Right atrium auricular region (tissue), 2 donors: ENCODE measurements at regions not wholly inside any gene's neighbourhood (a gene's known extent, or its start where the extent isn't known, plus 50 kb on each side); places are given as distances from the start of the nearest gene placed in this dataset.

Experiments
- DNase-seq: peaks from one replicate; pipeline ENCODE4 v3.0.0-alpha.2; 2019; ENCODE audit warnings: low spot score
- H3K27ac ChIP-seq, 2 donors: fragments of 200-600 bp; sonication (generic); 1 replicate in 1 of 2; 2 replicates in 1 of 2; pipeline ENCODE4 v1.5.1; 2016 to 2019
- H3K27me3 ChIP-seq, 2 donors: fragments of 200-600 bp; sonication (generic); one replicate each; pipeline versions ENCODE4 v1.5.1 to v1.6.0; 2017 to 2019
- H3K36me3 ChIP-seq: fragments of 200-600 bp; sonication (generic); one replicate; pipeline ENCODE4 v1.5.1; 2016
- H3K4me1 ChIP-seq, 2 donors: fragments of 200-600 bp; sonication (generic); one replicate each; pipeline versions ENCODE4 v1.5.1 to v1.6.0; 2017 to 2019
- H3K4me3 ChIP-seq, 2 donors: fragments of 200-600 bp; sonication (generic); 1 replicate in 1 of 2; 2 replicates in 1 of 2; pipeline ENCODE4 v1.5.1; 2017 to 2019; ENCODE audit warnings: mild to moderate bottlenecking in 1 of 2, moderate library complexity in 1 of 2
- H3K9me3 ChIP-seq, 2 donors: fragments of 200-600 bp; sonication (generic); one replicate each; pipeline ENCODE4 v1.5.1; 2019
- TF ChIP-seq, protein P1 (sequence below), 2 donors: fragments of 200-600 bp; sonication (generic); IDR thresholded peaks; one replicate each; pipeline ENCODE4 v1.5.1; 2019; ENCODE audit warnings: antibody characterized with exemption in 2 of 2

- H3K4me3 ChIP-seq, result no peak overlapping the region
- no peaks in the 10 kb centered on the region for H3K9me3 ChIP-seq
- no peaks in the 10 kb centered on the region for H3K4me1 ChIP-seq
- H3K36me3 ChIP-seq, result no peaks in the 10 kb centered on the region
- peak overlapping the region; percentile 72 to 73 for H3K27ac ChIP-seq
- DNase-seq, result no peak
- no peaks in the 10 kb centered on the region for H3K27me3 ChIP-seq
- TF ChIP-seq, protein P1, sequence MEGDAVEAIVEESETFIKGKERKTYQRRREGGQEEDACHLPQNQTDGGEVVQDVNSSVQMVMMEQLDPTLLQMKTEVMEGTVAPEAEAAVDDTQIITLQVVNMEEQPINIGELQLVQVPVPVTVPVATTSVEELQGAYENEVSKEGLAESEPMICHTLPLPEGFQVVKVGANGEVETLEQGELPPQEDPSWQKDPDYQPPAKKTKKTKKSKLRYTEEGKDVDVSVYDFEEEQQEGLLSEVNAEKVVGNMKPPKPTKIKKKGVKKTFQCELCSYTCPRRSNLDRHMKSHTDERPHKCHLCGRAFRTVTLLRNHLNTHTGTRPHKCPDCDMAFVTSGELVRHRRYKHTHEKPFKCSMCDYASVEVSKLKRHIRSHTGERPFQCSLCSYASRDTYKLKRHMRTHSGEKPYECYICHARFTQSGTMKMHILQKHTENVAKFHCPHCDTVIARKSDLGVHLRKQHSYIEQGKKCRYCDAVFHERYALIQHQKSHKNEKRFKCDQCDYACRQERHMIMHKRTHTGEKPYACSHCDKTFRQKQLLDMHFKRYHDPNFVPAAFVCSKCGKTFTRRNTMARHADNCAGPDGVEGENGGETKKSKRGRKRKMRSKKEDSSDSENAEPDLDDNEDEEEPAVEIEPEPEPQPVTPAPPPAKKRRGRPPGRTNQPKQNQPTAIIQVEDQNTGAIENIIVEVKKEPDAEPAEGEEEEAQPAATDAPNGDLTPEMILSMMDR (IDR thresholded peaks at IDR 0.05), result no peak
Measured at GRCh38 chr18:24660956-24661355, 200.5 kb downstream of the HRH4 start.

DNA sequence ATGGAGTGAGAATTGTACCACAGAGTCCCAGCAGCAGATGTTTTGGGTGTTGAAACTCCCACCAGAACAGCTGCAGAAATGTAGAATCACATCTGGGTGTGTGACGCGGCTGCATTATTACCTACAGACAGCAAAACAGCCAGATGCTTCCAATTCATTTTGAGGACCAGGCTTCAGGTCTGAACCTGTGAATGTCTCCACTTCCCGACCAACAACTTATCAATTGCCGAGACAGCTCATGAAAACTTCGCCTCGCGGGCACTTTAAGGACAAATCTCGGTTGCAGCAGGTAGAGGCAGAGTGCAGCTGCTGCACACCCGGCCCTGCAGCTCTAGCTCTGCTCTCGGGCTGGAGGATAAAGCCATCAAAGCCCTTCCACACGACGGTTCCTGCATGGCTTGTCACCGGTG lies 202.0 kb downstream of the HRH4 start:
- Histone ChIP-seq H3K36me3 (no peaks in the 10 kb centered on the region), H3K4me3 (no peak overlapping the region), H3K27ac (no peak overlapping the region), H3K27me3 (no peaks in the 10 kb centered on the region), H3K9me3 (no peaks in the 10 kb centered on the region), H3K4me1 (no peaks in the 10 kb centered on the region)
- no peak for DNase-seq
- TF ChIP-seq, protein P1 (IDR thresholded peaks at IDR 0.05), result no peak

- Histone ChIP-seq H3K4me3 (no peak overlapping the region), H3K9me3 (no peaks in the 10 kb centered on the region), H3K27ac (no peak overlapping the region), H3K4me1 (no peaks in the 10 kb centered on the region), H3K36me3 (no peaks in the 10 kb centered on the region), H3K27me3 (no peaks in the 10 kb centered on the region)
- no peak for DNase-seq
- TF ChIP-seq, protein P1 (IDR thresholded peaks at IDR 0.05), result no peak
Measured at GRCh38 chr18:24663026-24663425, 202.6 kb downstream of the HRH4 start.

- Histone ChIP-seq H3K27ac (no peak overlapping the region), H3K9me3 (no peaks in the 10 kb centered on the region), H3K36me3 (no peaks in the 10 kb centered on the region), H3K27me3 (no peaks in the 10 kb centered on the region), H3K4me1 (no peaks in the 10 kb centered on the region), H3K4me3 (no peak overlapping the region)
- TF ChIP-seq, protein P1 (IDR thresholded peaks at IDR 0.05), result no peak
- DNase-seq, result no peak
Measured at GRCh38 chr18:24669015-24669414, 208.6 kb downstream of the HRH4 start.

DNA sequence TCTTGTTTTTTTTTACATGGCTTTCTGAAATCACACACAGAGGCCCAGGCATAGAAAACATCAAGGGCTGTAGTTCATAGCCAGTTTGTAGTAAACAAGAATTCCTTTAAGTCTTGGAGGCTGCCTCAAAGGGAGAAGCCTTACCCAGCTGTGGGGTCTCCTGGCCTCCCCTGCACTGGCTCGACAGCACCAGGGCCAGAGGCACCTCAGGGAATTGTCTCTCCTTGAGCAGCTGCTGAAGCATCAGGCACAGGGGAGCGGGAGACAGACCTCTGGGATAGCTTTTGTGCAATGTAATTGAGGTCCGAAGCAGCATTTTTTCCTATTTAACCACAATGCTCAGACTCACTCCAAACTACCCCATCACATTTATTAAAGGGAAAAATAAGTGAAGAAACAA lies 209.1 kb downstream of the HRH4 start:
- TF ChIP-seq, protein P1 (IDR thresholded peaks at IDR 0.05), result no peak
- Histone ChIP-seq H3K9me3 (no peaks in the 10 kb centered on the region), H3K4me1 (no peaks in the 10 kb centered on the region), H3K27ac (no peak overlapping the region), H3K36me3 (no peaks in the 10 kb centered on the region), H3K4me3 (no peak overlapping the region), H3K27me3 (no peaks in the 10 kb centered on the region)
- no peak for DNase-seq

DNA sequence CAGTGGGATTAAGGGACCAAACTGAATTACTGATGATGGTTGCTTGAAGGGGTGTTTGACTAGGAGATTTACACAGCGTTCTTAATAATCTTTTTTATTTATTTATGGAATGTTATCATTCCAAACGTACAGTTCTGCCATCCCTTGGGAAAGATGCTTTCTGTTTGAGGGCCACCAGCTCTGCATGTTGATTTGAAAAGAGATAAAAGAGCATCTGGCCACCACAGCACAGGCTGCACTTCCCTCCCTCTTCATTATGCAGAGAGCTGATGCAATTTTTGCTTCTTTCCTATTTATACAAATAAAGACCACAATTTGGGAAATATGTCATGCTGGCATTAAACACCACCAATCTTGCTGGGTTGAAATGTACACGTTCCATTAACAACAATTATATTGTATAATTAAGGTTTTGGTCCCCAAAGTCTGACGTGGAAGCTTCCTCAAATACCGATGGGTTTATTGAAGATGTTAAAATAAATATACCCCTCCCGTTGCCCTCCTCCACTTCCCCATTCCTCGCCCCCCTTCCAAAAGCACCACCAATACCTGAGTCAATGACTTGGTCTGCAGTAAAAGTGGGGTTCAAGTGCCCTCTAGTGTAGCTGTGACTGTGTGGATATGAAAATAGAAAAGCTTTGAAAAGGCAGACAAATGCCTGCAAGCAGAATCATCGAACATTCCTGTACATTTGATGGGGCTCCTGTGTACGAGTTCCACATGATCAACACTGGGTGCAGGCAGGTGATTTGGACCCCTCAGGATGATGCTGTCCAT lies 211.9 kb downstream of the HRH4 start:
- no peaks in the 10 kb centered on the region for H3K9me3 ChIP-seq
- H3K4me1 ChIP-seq, result no peaks in the 10 kb centered on the region
- no peaks in the 10 kb centered on the region for H3K36me3 ChIP-seq
- TF ChIP-seq, protein P1 (IDR thresholded peaks at IDR 0.05), result peak in 1 of 2 donors; percentile 23
- no peak for DNase-seq
- H3K4me3 ChIP-seq, result no peak overlapping the region
- no peak overlapping the region for H3K27ac ChIP-seq
- H3K27me3 ChIP-seq, result no peaks in the 10 kb centered on the region
